ENCODE measurements at regions not wholly inside any gene's neighbourhood (a gene's known extent, or its start where the extent isn't known, plus 50 kb on each side); places are given as distances from the start of the nearest gene placed in this dataset.

DNA sequence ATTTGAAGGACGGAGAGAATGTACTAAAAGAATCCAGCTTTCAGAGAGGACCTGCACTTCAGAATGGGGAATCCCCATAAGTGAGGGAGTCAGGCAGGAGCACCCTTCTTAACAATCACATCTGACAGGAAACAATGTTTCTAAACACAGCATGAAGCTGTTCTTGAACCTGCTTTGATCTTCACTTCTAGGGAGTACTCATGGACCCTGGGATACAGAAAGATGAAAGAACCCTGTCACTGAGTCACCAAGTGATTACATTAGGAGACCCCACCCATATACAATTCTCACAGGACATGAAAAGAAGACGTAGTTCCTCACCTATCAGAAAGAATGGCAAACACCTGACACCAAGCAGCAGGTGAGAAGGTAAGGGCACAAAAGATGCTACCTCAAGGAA is 296.9 kb upstream of the ZC3H12C start:
- POLR2A ChIA-PET: no interaction called here

DNA sequence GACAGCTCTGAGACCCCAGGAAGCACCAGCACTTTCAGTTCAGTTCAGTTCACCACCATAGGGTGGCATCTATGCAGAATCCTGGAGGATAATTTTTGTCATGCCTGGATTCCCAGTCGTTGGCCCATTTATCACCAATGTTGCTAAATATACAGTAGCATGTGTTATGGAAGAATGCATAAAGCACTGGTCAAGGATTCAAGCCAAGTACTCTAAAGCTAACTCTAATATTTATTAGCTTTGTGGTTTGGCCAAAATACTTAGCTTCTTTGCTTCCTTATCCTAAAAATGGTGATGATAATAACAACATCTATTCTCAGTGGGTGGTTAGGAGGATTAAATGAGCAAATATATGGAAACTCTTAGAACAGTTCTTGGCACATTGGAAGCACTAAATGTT is 294.7 kb upstream of the ZC3H12C start:
- intact Hi-C loops (cut with micrococcal nuclease): no loop called here
- no peak overlapping the region for H3K27ac Mint-ChIP-seq
- ATAC-seq (ENCODE audit: low read depth) (no peak), DNase-seq (no peak)
- ChIA-PET POLR2A (no interaction called here), CTCF (no interaction called here)
- H3K4me3 Mint-ChIP-seq: no peak overlapping the region
- TF ChIP-seq, protein P1, sequence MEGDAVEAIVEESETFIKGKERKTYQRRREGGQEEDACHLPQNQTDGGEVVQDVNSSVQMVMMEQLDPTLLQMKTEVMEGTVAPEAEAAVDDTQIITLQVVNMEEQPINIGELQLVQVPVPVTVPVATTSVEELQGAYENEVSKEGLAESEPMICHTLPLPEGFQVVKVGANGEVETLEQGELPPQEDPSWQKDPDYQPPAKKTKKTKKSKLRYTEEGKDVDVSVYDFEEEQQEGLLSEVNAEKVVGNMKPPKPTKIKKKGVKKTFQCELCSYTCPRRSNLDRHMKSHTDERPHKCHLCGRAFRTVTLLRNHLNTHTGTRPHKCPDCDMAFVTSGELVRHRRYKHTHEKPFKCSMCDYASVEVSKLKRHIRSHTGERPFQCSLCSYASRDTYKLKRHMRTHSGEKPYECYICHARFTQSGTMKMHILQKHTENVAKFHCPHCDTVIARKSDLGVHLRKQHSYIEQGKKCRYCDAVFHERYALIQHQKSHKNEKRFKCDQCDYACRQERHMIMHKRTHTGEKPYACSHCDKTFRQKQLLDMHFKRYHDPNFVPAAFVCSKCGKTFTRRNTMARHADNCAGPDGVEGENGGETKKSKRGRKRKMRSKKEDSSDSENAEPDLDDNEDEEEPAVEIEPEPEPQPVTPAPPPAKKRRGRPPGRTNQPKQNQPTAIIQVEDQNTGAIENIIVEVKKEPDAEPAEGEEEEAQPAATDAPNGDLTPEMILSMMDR (IDR thresholded peaks at IDR 0.05): no peak
- no peaks in the 10 kb centered on the region for H3K27me3 Mint-ChIP-seq
- H3K9me3 Mint-ChIP-seq: peaks cover 4% of the 10 kb centered on the region
- no peaks in the 10 kb centered on the region for H3K4me1 Mint-ChIP-seq
- no peaks in the 10 kb centered on the region for H3K36me3 Mint-ChIP-seq (ENCODE audit: low read depth)

More for the DNA sequence above, 296.9 kb upstream of the ZC3H12C start:
- TF ChIP-seq, protein P1 (IDR thresholded peaks at IDR 0.05): no peak
- no peaks in the 10 kb centered on the region for H3K36me3 Mint-ChIP-seq (ENCODE audit: low read depth)
- H3K4me3 Mint-ChIP-seq: no peak overlapping the region
- CTCF ChIA-PET: no interaction called here
- no peak overlapping the region for H3K27ac Mint-ChIP-seq
- peaks cover 4% of the 10 kb centered on the region for H3K9me3 Mint-ChIP-seq
- intact Hi-C loops (cut with micrococcal nuclease): no loop called here
- no peaks in the 10 kb centered on the region for H3K4me1 Mint-ChIP-seq
- DNase-seq (no peak), ATAC-seq (ENCODE audit: low read depth) (no peak)
- no peaks in the 10 kb centered on the region for H3K27me3 Mint-ChIP-seq

DNA sequence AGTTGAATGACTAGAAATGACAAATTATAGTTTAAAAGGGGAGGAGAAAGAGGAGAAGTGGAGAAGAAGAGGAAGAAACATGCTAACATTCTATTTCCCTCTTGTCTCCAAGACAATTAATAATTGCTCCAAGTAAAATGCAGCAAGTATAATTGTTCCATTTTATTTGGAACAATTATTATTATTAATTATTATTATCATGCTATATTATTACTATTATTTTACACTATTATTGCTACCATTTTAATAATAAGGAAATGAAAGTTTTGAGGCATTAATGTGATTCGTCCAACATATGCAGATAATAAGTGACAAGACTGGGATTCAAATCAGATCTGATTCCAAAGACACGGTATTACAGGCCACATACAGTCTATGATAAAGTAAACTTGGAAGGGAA is 293.6 kb upstream of the ZC3H12C start:
- intact Hi-C loops (cut with micrococcal nuclease): no loop called here

DNA sequence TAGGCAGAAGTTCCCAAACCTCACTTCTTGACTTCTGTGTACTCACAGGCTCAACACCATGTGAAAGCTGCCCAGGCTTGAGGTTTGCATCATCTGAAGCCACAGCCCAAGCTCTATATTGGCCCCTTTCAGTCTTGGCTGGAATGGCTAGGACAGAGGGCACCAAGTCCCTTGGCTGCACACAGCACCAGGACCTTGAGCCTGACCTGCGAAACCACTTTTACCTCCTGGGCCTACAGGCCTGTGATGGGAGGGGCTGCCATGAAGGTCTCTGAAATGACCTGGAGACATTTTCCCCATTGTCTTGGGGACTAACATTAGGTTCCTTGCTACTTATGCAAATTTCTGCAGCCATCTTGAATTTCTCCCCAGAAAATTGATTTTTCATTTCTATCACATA is 288.3 kb upstream of the ZC3H12C start:
- Mint-ChIP-seq H3K9me3 (peaks cover 4% of the 10 kb centered on the region), H3K4me1 (no peaks in the 10 kb centered on the region), H3K27ac (no peak overlapping the region), H3K4me3 (no peak overlapping the region), H3K27me3 (no peaks in the 10 kb centered on the region), H3K36me3 (ENCODE audit: low read depth) (no peaks in the 10 kb centered on the region)
- CTCF ChIA-PET: no interaction called here
- intact Hi-C loops (cut with micrococcal nuclease): no loop called here
- ATAC-seq (ENCODE audit: low read depth): no peak
- TF ChIP-seq, protein P1 (IDR thresholded peaks at IDR 0.05): no peak
- POLR2A ChIA-PET: no interaction called here
- DNase-seq: no peak

More for the DNA sequence above, 293.6 kb upstream of the ZC3H12C start:
- H3K36me3 Mint-ChIP-seq (ENCODE audit: low read depth): no peaks in the 10 kb centered on the region
- TF ChIP-seq, protein P1 (IDR thresholded peaks at IDR 0.05): no peak
- DNase-seq (no peak), ATAC-seq (ENCODE audit: low read depth) (no peak)
- no peak overlapping the region for H3K27ac Mint-ChIP-seq
- peaks cover 4% of the 10 kb centered on the region for H3K9me3 Mint-ChIP-seq
- ChIA-PET POLR2A (no interaction called here), CTCF (no interaction called here)
- no peak overlapping the region for H3K4me3 Mint-ChIP-seq
- H3K4me1 Mint-ChIP-seq: no peaks in the 10 kb centered on the region
- no peaks in the 10 kb centered on the region for H3K27me3 Mint-ChIP-seq

DNA sequence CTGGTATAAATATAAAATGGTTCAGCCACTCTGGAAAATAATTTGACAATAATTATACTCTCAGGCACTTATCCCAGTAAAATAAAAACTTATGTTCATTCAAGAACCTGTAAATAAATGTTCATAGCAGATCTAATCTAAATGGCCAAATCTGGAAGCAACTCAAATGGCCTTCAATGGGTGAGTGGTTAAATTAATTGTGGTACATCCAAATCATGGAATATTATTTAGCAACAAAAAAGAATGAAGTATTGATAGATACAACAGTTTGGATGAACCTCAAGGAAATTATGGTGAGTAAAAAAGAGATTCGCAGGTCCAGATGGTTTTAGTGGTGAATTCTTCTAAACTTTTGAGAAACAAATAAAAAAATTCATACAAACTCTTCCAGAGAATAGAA is 287.0 kb upstream of the ZC3H12C start:
- POLR2A ChIA-PET: no interaction called here

More for the DNA sequence above, 287.0 kb upstream of the ZC3H12C start:
- TF ChIP-seq, protein P1 (IDR thresholded peaks at IDR 0.05): no peak
- intact Hi-C loops (cut with micrococcal nuclease): no loop called here
- Mint-ChIP-seq H3K36me3 (ENCODE audit: low read depth) (no peaks in the 10 kb centered on the region), H3K27me3 (peaks cover 1% of the 10 kb centered on the region), H3K4me3 (no peak overlapping the region), H3K27ac (no peak overlapping the region), H3K9me3 (no peaks in the 10 kb centered on the region), H3K4me1 (no peaks in the 10 kb centered on the region)
- no peak for DNase-seq
- CTCF ChIA-PET: no interaction called here
- no peak for ATAC-seq (ENCODE audit: low read depth)
